Natural killer cell (primary cell): ENCODE measurements at regions not wholly inside any gene's neighbourhood (a gene's known extent, or its start where the extent isn't known, plus 50 kb on each side); places are given as distances from the start of the nearest gene placed in this dataset.

Experiments
- ATAC-seq, 3 donors: fragments of 150-1000 bp in 2 of 3; fragments of 200-7000 bp in 1 of 3; cut with Tn5 transposase; 1 replicate in 1 of 3; 2 replicates in 2 of 3; pipeline ENCODE4 v1.10.0; 2021; ENCODE audit warnings: mild to moderate bottlenecking in 2 of 3, moderate library complexity in 2 of 3
- DNase-seq, 2 donors: peaks; one replicate each; pipeline versions ENCODE4 v3.0.0 to v3.0.0-alpha.2; 2013 to 2021; ENCODE audit warnings: mixed read lengths in 1 of 2
- H3K27ac ChIP-seq: one replicate; pipeline ENCODE4 v1.5.1; 2013; ENCODE audit warnings: mild to moderate bottlenecking, low read length
- H3K27me3 ChIP-seq: one replicate; pipeline ENCODE4 v1.6.1; 2013; ENCODE audit warnings: low read length; ENCODE audit not compliant: control insufficient read depth, insufficient read depth
- H3K36me3 ChIP-seq: one replicate; pipeline ENCODE4 v1.6.1; 2013; ENCODE audit warnings: low read length; ENCODE audit not compliant: control insufficient read depth, insufficient read depth
- H3K4me1 ChIP-seq: one replicate; pipeline ENCODE4 v1.6.1; 2013; ENCODE audit warnings: low read length; ENCODE audit not compliant: control insufficient read depth, insufficient read depth
- H3K4me3 ChIP-seq: one replicate; pipeline ENCODE4 v1.5.1; 2013; ENCODE audit warnings: low read length
- H3K9me3 ChIP-seq: one replicate; pipeline ENCODE4 v1.6.1; 2013; ENCODE audit warnings: low read length; ENCODE audit not compliant: control insufficient read depth, insufficient read depth
- H3K27ac Mint-ChIP-seq, 2 donors: one replicate each; pipeline ENCODE4 v1.8.0; 2022; ENCODE audit warnings: mild to moderate bottlenecking in 2 of 2, mixed read lengths in 2 of 2, moderate library complexity in 1 of 2
- H3K27me3 Mint-ChIP-seq, 2 donors: one replicate each; pipeline ENCODE4 v1.8.0; 2022; ENCODE audit warnings: low read depth in 2 of 2, mixed read lengths in 2 of 2
- H3K36me3 Mint-ChIP-seq: one replicate; pipeline ENCODE4 v1.8.0; 2022; ENCODE audit warnings: mixed read lengths
- H3K4me1 Mint-ChIP-seq, 2 donors: one replicate each; pipeline ENCODE4 v1.8.0; 2022; ENCODE audit warnings: mixed read lengths in 2 of 2
- H3K4me3 Mint-ChIP-seq: one replicate; pipeline ENCODE4 v1.8.0; 2022; ENCODE audit warnings: mild to moderate bottlenecking, moderate library complexity, mixed read lengths
- H3K9me3 Mint-ChIP-seq, 2 donors: one replicate each; pipeline ENCODE4 v1.8.0; 2022; ENCODE audit warnings: mixed read lengths in 2 of 2
- WGBS: methylation state at CpG from one replicate; pipeline ENCODE4 v1.1.7; 2013; ENCODE audit warnings: missing lambda C conversion rate; ENCODE audit not compliant: insufficient coverage; 5-methylcytosine and 5-hydroxymethylcytosine counted together
- intact Hi-C: fragments of 100-400 bp; cut with micrococcal nuclease; formaldehyde crosslinking; loops from one replicate; pipeline ENCODE4 v1.14.2; 2022
- TF ChIP-seq, protein P1 (sequence below): fragments of 200-600 bp; IDR thresholded peaks from one replicate; pipeline ENCODE4 v1.8.0; 2022; ENCODE audit warnings: antibody characterized with exemption

DNA sequence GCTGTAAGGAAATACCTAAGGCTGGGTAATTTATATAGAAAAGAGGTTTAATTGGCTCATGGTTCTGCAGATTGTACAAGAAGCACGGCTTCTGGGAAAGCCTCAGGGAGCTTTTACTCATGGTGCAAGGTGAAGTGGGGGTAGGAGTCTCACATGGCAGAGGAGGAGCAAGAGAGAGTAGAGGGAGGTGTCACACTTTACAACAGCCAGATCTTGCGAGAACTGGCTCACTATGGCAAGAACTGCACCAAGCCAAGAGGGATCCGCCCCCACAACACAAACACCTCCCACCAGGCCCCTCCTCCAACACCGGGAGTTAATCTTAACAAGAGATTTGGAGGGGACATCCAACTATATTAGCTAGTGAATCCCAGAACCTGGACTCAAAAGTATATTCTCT, 135.4 kb upstream of the SOD1 start:
- H3K4me1 ChIP-seq, result no peaks in the 10 kb centered on the region
- no peak overlapping the region for H3K27ac ChIP-seq
- H3K9me3 Mint-ChIP-seq, result no peaks in the 10 kb centered on the region
- H3K27me3 ChIP-seq, result no peaks in the 10 kb centered on the region
- TF ChIP-seq, protein P1, sequence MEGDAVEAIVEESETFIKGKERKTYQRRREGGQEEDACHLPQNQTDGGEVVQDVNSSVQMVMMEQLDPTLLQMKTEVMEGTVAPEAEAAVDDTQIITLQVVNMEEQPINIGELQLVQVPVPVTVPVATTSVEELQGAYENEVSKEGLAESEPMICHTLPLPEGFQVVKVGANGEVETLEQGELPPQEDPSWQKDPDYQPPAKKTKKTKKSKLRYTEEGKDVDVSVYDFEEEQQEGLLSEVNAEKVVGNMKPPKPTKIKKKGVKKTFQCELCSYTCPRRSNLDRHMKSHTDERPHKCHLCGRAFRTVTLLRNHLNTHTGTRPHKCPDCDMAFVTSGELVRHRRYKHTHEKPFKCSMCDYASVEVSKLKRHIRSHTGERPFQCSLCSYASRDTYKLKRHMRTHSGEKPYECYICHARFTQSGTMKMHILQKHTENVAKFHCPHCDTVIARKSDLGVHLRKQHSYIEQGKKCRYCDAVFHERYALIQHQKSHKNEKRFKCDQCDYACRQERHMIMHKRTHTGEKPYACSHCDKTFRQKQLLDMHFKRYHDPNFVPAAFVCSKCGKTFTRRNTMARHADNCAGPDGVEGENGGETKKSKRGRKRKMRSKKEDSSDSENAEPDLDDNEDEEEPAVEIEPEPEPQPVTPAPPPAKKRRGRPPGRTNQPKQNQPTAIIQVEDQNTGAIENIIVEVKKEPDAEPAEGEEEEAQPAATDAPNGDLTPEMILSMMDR, result no peak
- H3K36me3 Mint-ChIP-seq, result no peaks in the 10 kb centered on the region
- DNase-seq, result no peak
- H3K27me3 Mint-ChIP-seq, result no peaks in the 10 kb centered on the region
- intact Hi-C loops, result no loop called here
- no peaks in the 10 kb centered on the region for H3K4me1 Mint-ChIP-seq
- no peak overlapping the region for H3K27ac Mint-ChIP-seq
- ATAC-seq, result no peak
- no peak overlapping the region for H3K4me3 Mint-ChIP-seq
- H3K4me3 ChIP-seq, result no peak overlapping the region
- H3K36me3 ChIP-seq, result no peaks in the 10 kb centered on the region
- no peaks in the 10 kb centered on the region for H3K9me3 ChIP-seq
- 93% methylated on average over 4 of the region's 4 CpGs for WGBS

DNA sequence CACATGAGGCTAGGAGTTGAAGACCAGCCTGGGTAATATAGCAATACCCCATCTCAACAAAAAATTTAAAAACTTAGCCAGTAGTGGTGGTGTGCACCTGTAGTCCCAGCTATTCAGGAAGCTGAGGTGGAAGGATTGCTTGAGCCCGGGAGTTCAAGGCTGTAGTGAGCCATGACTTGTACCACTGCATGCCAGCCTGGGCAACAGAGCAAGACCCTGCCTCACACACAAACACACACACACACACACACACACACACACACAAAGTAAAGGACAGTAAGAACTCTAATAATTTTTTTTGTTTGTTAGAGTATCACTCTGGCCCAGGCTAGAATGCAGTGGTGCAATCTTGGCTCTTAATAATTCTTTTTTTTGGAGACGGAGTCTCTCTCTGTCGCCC, 138.0 kb upstream of the SOD1 start:
- H3K4me1 ChIP-seq, result no peaks in the 10 kb centered on the region
- no peaks in the 10 kb centered on the region for H3K27me3 ChIP-seq
- H3K27ac ChIP-seq, result no peak overlapping the region
- intact Hi-C loops, result no loop called here
- Mint-ChIP-seq H3K36me3 (no peaks in the 10 kb centered on the region), H3K27ac (no peak overlapping the region), H3K27me3 (no peaks in the 10 kb centered on the region), H3K4me3 (no peak overlapping the region), H3K9me3 (no peaks in the 10 kb centered on the region), H3K4me1 (no peaks in the 10 kb centered on the region)
- WGBS, result 100% methylated on average over 2 of the region's 3 CpGs
- no peaks in the 10 kb centered on the region for H3K36me3 ChIP-seq
- TF ChIP-seq, protein P1, result no peak
- H3K9me3 ChIP-seq, result no peaks in the 10 kb centered on the region
- DNase-seq (no peak), ATAC-seq (no peak)
- H3K4me3 ChIP-seq, result no peak overlapping the region

DNA sequence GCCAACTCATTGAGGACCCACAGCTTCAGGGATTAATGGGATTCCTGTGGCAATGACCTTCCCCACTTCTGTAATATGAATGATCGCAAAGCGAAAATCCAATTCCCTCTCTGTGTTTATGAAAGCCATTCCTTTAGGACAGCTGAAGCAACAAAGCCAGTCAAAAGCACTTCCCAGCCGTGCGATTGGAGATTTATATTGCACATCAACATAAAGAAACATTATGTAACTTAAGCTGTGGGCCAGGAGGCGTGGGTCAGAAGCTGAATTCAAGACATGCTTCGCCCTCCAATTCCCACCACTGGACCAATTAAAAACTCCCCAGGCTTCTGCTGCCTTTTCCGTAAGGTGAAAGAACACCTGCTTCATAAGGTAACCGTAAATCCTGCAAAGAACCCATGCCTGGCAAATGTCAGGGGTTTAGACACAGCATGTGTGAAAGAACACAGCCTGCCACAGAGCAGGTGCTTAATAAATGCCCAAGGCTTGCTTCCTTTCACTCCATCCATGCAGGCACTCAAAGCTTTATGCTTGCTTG, 138.9 kb upstream of the SOD1 start:
- H3K27ac ChIP-seq, result no peak overlapping the region
- no peaks in the 10 kb centered on the region for H3K36me3 ChIP-seq
- no peak for ATAC-seq
- WGBS, result 95% methylated on average over 8 of the region's 8 CpGs
- H3K9me3 ChIP-seq, result no peaks in the 10 kb centered on the region
- H3K27me3 ChIP-seq, result no peaks in the 10 kb centered on the region
- no peak overlapping the region for H3K4me3 Mint-ChIP-seq
- no peaks in the 10 kb centered on the region for H3K9me3 Mint-ChIP-seq
- intact Hi-C loops, result no loop called here
- H3K4me3 ChIP-seq, result no peak overlapping the region
- H3K27ac Mint-ChIP-seq, result no peak overlapping the region
- H3K36me3 Mint-ChIP-seq, result no peaks in the 10 kb centered on the region
- no peaks in the 10 kb centered on the region for H3K4me1 Mint-ChIP-seq
- DNase-seq, result no peak
- H3K4me1 ChIP-seq, result no peaks in the 10 kb centered on the region
- no peaks in the 10 kb centered on the region for H3K27me3 Mint-ChIP-seq
- TF ChIP-seq, protein P1, result no peak

DNA sequence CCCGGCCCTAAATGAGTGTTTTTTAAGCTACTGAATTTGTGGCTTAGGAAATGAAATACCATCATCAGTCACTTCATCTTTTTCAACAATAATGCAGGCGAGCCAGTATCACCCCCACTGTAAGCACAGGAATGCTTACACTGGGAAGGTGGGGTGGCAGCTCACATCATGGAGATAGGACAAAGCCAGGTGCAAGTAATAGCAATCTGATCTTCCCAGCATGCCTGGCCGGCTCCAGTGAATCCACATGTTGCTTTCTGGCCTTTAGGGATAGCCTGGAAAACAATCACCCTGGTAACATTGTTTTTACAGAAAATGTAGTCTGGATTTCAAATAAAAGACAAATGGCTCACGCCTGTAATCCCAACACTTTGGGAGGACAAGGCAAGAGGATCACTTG, 140.9 kb upstream of the SOD1 start:
- intact Hi-C loops, result no loop called here
- H3K27me3 ChIP-seq, result no peaks in the 10 kb centered on the region
- no peaks in the 10 kb centered on the region for H3K9me3 ChIP-seq
- TF ChIP-seq, protein P1, result no peak
- H3K4me1 Mint-ChIP-seq, result no peaks in the 10 kb centered on the region
- no peaks in the 10 kb centered on the region for H3K4me1 ChIP-seq
- no peaks in the 10 kb centered on the region for H3K36me3 Mint-ChIP-seq
- DNase-seq (no peak), ATAC-seq (no peak)
- H3K9me3 Mint-ChIP-seq, result no peaks in the 10 kb centered on the region
- WGBS, result 92% methylated on average over 3 of the region's 4 CpGs
- H3K27me3 Mint-ChIP-seq, result no peaks in the 10 kb centered on the region
- no peak overlapping the region for H3K27ac ChIP-seq
- H3K4me3 ChIP-seq, result no peak overlapping the region
- no peaks in the 10 kb centered on the region for H3K36me3 ChIP-seq
- no peak overlapping the region for H3K4me3 Mint-ChIP-seq
- H3K27ac Mint-ChIP-seq, result no peak overlapping the region
